ENCODE measurements at regions not wholly inside any gene's neighbourhood (a gene's known extent, or its start where the extent isn't known, plus 50 kb on each side); places are given as distances from the start of the nearest gene placed in this dataset.

DNA sequence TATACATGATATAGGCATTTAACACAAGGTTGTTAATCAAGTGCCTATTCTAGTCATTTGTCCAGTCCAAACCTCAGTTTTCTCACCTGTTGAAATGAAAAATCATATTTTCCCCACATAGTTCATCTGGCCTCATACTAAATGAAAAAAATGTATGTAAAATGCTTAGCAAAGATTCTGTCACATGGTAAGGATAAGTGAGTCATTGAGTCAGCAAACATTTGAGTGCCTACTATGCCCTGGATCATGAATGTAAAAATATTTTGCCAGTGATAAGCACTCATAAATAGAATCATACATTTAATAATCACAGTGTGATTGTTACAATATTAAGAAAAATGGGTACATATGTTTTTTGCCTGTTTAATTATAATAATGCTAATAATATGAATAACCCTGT is 181.2 kb upstream of the PAPPA start:
- no peaks in the 10 kb centered on the region for H3K27me3 ChIP-seq (ENCODE audit: control insufficient read depth, insufficient read depth, low read length)
- Mint-ChIP-seq H3K4me3 (no peak overlapping the region), H3K27me3 (ENCODE audit: low read depth in 2 of 2) (no peaks in the 10 kb centered on the region), H3K36me3 (no peaks in the 10 kb centered on the region), H3K9me3 (peaks cover 11 to 12% of the 10 kb centered on the region in 2 donors), H3K4me1 (no peaks in the 10 kb centered on the region), H3K27ac (no peak overlapping the region)
- DNase-seq (no peak), ATAC-seq (no peak)
- no peaks in the 10 kb centered on the region for H3K9me3 ChIP-seq (ENCODE audit: control insufficient read depth, insufficient read depth, low read length)
- no peaks in the 10 kb centered on the region for H3K36me3 ChIP-seq (ENCODE audit: control insufficient read depth, insufficient read depth, low read length)
- intact Hi-C loops (cut with micrococcal nuclease) = no loop called here
- H3K4me3 ChIP-seq (ENCODE audit: low read length) = no peak overlapping the region
- no peak overlapping the region for H3K27ac ChIP-seq (ENCODE audit: low read length)
- TF ChIP-seq, protein P1, sequence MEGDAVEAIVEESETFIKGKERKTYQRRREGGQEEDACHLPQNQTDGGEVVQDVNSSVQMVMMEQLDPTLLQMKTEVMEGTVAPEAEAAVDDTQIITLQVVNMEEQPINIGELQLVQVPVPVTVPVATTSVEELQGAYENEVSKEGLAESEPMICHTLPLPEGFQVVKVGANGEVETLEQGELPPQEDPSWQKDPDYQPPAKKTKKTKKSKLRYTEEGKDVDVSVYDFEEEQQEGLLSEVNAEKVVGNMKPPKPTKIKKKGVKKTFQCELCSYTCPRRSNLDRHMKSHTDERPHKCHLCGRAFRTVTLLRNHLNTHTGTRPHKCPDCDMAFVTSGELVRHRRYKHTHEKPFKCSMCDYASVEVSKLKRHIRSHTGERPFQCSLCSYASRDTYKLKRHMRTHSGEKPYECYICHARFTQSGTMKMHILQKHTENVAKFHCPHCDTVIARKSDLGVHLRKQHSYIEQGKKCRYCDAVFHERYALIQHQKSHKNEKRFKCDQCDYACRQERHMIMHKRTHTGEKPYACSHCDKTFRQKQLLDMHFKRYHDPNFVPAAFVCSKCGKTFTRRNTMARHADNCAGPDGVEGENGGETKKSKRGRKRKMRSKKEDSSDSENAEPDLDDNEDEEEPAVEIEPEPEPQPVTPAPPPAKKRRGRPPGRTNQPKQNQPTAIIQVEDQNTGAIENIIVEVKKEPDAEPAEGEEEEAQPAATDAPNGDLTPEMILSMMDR (IDR thresholded peaks at IDR 0.05) = no peak
- no peaks in the 10 kb centered on the region for H3K4me1 ChIP-seq (ENCODE audit: control insufficient read depth, insufficient read depth, low read length)

DNA sequence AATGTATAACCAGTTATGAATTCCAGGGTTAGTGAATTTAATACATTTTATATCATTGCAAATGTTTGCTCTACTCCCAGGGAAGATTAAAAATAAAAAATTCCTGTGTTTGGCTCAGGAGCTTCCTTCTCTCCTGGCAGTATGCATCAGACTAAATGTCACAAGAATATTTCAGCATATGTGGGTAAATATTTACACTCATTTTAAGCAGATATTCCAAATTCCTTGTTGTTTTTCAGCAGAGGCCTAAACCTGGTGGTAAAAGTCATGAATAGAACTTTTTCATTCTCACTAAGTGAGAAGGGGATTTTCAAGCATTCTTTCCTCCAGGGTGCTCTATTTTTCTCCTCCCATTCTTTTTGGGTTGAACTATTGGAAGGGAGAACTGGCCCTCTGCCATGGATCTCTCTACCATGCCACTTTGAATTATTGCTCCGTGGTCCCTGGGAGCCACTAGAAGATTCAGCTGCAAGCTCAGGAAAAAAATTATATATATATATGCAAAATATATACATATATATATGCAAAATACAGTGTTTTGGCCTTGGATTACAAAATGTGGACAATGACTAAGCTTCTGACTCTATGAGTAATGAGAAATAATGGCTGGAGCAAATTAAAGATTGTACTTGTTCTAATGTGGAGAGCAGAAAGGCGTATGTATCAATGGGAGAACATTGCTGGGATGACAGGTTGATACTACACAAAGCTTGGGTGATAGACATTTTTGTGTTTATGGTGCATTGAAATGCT is 180.6 kb upstream of the PAPPA start:
- H3K27me3 ChIP-seq (ENCODE audit: control insufficient read depth, insufficient read depth, low read length) = no peaks in the 10 kb centered on the region
- H3K9me3 ChIP-seq (ENCODE audit: control insufficient read depth, insufficient read depth, low read length) = no peaks in the 10 kb centered on the region
- intact Hi-C loops (cut with micrococcal nuclease) = no loop called here
- ATAC-seq (no peak), DNase-seq (no peak)
- no peaks in the 10 kb centered on the region for H3K4me1 Mint-ChIP-seq
- H3K27me3 Mint-ChIP-seq (ENCODE audit: low read depth in 2 of 2) = no peaks in the 10 kb centered on the region
- H3K4me1 ChIP-seq (ENCODE audit: control insufficient read depth, insufficient read depth, low read length) = no peaks in the 10 kb centered on the region
- H3K36me3 ChIP-seq (ENCODE audit: control insufficient read depth, insufficient read depth, low read length) = no peaks in the 10 kb centered on the region
- no peak overlapping the region for H3K27ac Mint-ChIP-seq
- TF ChIP-seq, protein P1 (IDR thresholded peaks at IDR 0.05) = no peak
- H3K27ac ChIP-seq (ENCODE audit: low read length) = no peak overlapping the region
- WGBS (ENCODE audit: insufficient coverage) = 73% methylated on average over 1 of the region's 2 CpGs
- H3K9me3 Mint-ChIP-seq = peaks cover 11% of the 10 kb centered on the region in 2 donors
- no peak overlapping the region for H3K4me3 Mint-ChIP-seq
- no peaks in the 10 kb centered on the region for H3K36me3 Mint-ChIP-seq
- H3K4me3 ChIP-seq (ENCODE audit: low read length) = no peak overlapping the region

DNA sequence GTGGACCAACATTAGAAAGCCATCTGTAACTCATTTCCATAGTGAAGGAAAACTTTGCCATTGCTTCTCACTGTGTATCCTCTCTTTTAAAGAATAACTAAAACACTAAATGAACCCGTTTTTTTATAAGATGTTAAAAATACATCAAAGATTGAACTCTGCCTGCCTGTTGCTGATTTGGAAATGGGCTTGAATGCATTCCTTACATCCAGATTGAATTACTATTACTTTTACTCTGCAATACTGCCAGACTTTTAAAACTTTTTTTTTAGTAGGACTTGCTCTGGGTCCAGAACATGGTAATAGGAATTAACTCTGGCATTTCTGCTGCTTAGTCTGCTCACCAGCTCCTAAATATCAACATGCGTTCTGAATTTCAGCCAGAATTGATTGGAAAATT is 176.8 kb upstream of the PAPPA start:
- WGBS (ENCODE audit: insufficient coverage) = 85% methylated on average over 2 of the region's 2 CpGs
- H3K4me3 ChIP-seq (ENCODE audit: low read length) = no peak overlapping the region

More for the DNA sequence above, 176.8 kb upstream of the PAPPA start:
- intact Hi-C loops (cut with micrococcal nuclease) = no loop called here
- DNase-seq (no peak), ATAC-seq (no peak)
- no peaks in the 10 kb centered on the region for H3K36me3 Mint-ChIP-seq
- no peaks in the 10 kb centered on the region for H3K4me1 ChIP-seq (ENCODE audit: control insufficient read depth, insufficient read depth, low read length)
- no peaks in the 10 kb centered on the region for H3K27me3 ChIP-seq (ENCODE audit: control insufficient read depth, insufficient read depth, low read length)
- TF ChIP-seq, protein P1 (IDR thresholded peaks at IDR 0.05) = no peak
- no peak overlapping the region for H3K4me3 Mint-ChIP-seq
- no peaks in the 10 kb centered on the region for H3K9me3 ChIP-seq (ENCODE audit: control insufficient read depth, insufficient read depth, low read length)
- H3K4me1 Mint-ChIP-seq = no peaks in the 10 kb centered on the region
- no peaks in the 10 kb centered on the region for H3K27me3 Mint-ChIP-seq (ENCODE audit: low read depth in 2 of 2)
- no peaks in the 10 kb centered on the region for H3K36me3 ChIP-seq (ENCODE audit: control insufficient read depth, insufficient read depth, low read length)
- H3K27ac Mint-ChIP-seq = no peak overlapping the region
- peaks cover 9 to 10% of the 10 kb centered on the region in 2 donors for H3K9me3 Mint-ChIP-seq
- no peak overlapping the region for H3K27ac ChIP-seq (ENCODE audit: low read length)

Data from natural killer cell (primary cell).